Ovary (tissue), 7 donors: ENCODE measurements at regions not wholly inside any gene's neighbourhood (a gene's known extent, or its start where the extent isn't known, plus 50 kb on each side); places are given as distances from the start of the nearest gene placed in this dataset.
"Not testable (repeated sequence)": the region's sequence is repeated elsewhere in the genome, so short reads cannot be mapped to it uniquely, and the experiment has no call there.

Experiments
- DNase-seq, 5 donors: peaks; one replicate each; pipeline ENCODE4 v3.0.0-alpha.2; 2019 to 2020
- H3K27ac ChIP-seq, 2 donors: fragments of 200-600 bp; one replicate each; pipeline versions ENCODE4 v1.5.1 to v1.8.0; 2019 to 2022
- H3K27me3 ChIP-seq: fragments of 200-600 bp; one replicate; pipeline ENCODE4 v1.8.0; 2022
- H3K36me3 ChIP-seq: fragments of 200-600 bp; sonication (generic); one replicate; pipeline ENCODE4 v1.5.1; 2019
- H3K4me1 ChIP-seq: one replicate; pipeline ENCODE4 v1.8.1; 2013; ENCODE audit warnings: mild to moderate bottlenecking, moderate library complexity; ENCODE audit not compliant: insufficient read depth
- H3K4me3 ChIP-seq: fragments of 200-600 bp; sonication (generic); one replicate; pipeline ENCODE4 v1.5.1; 2017
- H3K9me3 ChIP-seq, 2 donors: fragments of 200-600 bp in 1 of 2; sonication (generic) in 1 of 2; one replicate each; pipeline versions ENCODE4 v1.5.1 to v1.8.1; 2013 to 2019; ENCODE audit warnings: mild to moderate bottlenecking in 1 of 2, moderate library complexity in 1 of 2
- EP300 ChIP-seq: sonication (generic); formaldehyde crosslinking; IDR thresholded peaks from one replicate; pipeline ENCODE4 v1.6.1; 2017; ENCODE audit warnings: antibody characterized with exemption
- POLR2A ChIP-seq: fragments of 450-650 bp; IDR thresholded peaks from one replicate; pipeline ENCODE4 v1.6.1; 2017; ENCODE audit warnings: antibody characterized with exemption, mild to moderate bottlenecking, moderate library complexity
- WGBS, 3 donors: extraction: QIAGEN DNeasy Blood & Tissue Kit in 1 of 3; methylation state at CpG; one replicate each; pipeline versions ENCODE4 v1.1.5 to v1.1.7; 2013 to 2017; 5-methylcytosine and 5-hydroxymethylcytosine counted together
- intact Hi-C, 4 donors: fragments of 100-400 bp; cut with DNase I; formaldehyde crosslinking; loops; one replicate each; pipeline versions ENCODE4 v1.11.0 to v1.15.1; 2022 to 2023
- TF ChIP-seq, protein P1 (sequence below), 3 donors: fragments of 450-650 bp in 2 of 3; fragments of 200-600 bp in 1 of 3; IDR thresholded peaks; one replicate each; pipeline versions ENCODE4 v1.5.1 to v1.8.0; 2016 to 2022; ENCODE audit warnings: antibody characterized with exemption in 3 of 3, mild to moderate bottlenecking in 1 of 3
- donor health status: DM: no; HTN: no; CAD: no; lungs with moderate emphysema.
- donor health status: DM: no; HTN: no; CAD: no.
- donor health status: Bipolar disorder and iron deficiency.
- donor health status: DM: no; HTN: no; CAD: no.
- donor health status: DM: yes; HTN: yes; CAD: no.

DNA sequence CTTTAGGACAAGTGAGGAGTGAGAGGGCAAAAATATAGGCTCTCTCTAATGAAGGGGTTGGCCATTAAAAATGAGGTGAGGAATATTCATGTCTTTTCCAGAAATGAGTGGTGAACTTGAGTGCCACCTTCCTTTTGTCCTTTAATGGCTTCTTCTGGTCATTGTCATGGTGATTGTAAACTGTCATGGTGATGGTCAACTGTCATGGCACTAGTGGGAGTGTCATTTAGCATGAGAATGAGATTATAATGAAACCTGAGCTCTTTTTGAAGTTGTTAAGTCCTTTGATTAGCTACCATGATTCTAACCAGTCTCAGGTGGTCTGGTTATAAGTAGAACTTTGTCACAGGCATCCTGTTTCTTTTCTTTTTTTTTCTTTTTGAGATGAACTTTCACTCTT, 524.4 kb downstream of the NEBL start:
- DNase-seq = no peak
- intact Hi-C loops = no loop called here
- no peaks in the 10 kb centered on the region for H3K36me3 ChIP-seq
- H3K4me3 ChIP-seq = no peak overlapping the region
- no peak overlapping the region for H3K27ac ChIP-seq
- no peaks in the 10 kb centered on the region for H3K9me3 ChIP-seq
- no peaks in the 10 kb centered on the region for H3K27me3 ChIP-seq
- TF ChIP-seq, protein P1, sequence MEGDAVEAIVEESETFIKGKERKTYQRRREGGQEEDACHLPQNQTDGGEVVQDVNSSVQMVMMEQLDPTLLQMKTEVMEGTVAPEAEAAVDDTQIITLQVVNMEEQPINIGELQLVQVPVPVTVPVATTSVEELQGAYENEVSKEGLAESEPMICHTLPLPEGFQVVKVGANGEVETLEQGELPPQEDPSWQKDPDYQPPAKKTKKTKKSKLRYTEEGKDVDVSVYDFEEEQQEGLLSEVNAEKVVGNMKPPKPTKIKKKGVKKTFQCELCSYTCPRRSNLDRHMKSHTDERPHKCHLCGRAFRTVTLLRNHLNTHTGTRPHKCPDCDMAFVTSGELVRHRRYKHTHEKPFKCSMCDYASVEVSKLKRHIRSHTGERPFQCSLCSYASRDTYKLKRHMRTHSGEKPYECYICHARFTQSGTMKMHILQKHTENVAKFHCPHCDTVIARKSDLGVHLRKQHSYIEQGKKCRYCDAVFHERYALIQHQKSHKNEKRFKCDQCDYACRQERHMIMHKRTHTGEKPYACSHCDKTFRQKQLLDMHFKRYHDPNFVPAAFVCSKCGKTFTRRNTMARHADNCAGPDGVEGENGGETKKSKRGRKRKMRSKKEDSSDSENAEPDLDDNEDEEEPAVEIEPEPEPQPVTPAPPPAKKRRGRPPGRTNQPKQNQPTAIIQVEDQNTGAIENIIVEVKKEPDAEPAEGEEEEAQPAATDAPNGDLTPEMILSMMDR (IDR thresholded peaks at IDR 0.05) = no peak
- TF ChIP-seq EP300 (no peak), POLR2A (no peak)
- no peaks in the 10 kb centered on the region for H3K4me1 ChIP-seq

DNA sequence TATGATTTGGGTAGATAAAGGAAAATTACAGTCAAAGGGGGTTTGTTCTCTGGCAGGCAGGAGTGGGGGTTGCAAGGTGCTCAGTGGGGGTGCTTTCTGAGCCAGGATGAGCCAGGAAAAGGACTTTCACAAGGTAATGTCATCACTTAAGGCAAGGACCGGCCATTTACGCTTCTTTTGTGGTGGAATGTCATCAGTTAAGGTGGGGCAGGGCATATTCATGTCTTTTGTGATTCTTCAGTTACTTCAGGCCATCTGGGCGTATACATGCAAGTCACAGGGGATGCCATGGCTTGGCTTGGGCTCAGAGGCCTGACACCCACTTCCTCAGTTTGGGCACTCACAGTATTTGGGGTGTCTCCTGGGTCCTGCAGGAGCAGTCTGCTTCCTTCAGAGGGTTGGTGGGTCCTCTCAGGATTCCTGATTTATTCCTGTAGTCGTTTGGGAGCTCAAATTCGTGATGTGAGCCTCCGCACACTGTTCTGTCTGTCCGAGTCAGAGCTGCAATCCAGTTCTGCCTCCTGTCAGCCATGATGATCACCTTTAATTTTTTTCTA, 526.1 kb downstream of the NEBL start:
- H3K9me3 ChIP-seq, H3K27ac ChIP-seq, DNase-seq, H3K4me1 ChIP-seq, H3K4me3 ChIP-seq, H3K27me3 ChIP-seq, intact Hi-C loops, H3K36me3 ChIP-seq: not testable (repeated sequence)
- 90 to 92% (median 91%) methylated on average over 7 of the region's 7 CpGs for WGBS, 3 donors

DNA sequence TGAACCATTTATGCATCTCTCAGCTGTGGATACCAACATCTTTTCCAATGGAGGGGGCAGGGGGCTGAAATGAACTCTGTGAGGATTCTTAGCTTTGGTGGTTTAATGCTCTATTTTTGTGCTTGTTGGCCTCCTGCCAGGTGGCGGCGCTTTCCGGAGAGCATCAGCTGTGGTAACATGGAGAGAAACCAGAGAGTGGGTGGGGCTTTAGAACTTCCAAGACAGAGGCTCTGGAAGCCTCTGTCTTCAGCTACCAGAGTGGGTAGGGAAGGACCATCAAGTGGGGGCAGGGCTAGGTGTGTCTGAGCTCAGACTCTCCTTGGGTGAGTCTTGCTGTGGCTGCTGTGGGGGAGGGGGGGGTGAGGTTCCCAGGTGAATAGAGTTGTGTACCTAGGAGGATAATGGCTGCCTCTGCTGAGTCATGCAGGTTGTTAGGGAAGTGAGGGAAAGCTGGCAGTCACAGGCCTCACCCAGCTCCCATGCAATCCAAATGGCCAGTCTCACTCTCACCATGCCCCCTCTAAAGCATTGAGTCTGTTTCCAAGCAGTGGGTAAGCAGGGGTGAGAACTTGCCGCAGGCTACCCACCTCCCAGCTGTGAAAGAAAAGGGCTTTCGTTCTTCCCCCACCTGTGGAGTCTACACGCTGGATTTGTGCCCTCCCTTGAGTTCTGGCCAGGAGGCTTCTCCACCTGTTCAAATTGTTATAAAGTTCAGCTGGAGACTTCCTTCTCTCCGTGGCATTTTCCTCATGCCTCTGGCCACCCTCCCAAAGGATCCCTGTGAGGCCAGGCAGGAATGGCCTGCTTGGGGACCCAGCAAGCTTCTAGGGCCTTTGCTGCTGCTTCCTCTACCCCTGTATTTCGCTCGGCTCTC, 527.0 kb downstream of the NEBL start:
- intact Hi-C loops = no loop called here
- Histone ChIP-seq H3K4me1 (no peaks in the 10 kb centered on the region), H3K27ac (no peak overlapping the region), H3K9me3 (no peaks in the 10 kb centered on the region), H3K4me3 (no peak overlapping the region), H3K36me3 (no peaks in the 10 kb centered on the region), H3K27me3 (no peaks in the 10 kb centered on the region)
- DNase-seq = no peak
- TF ChIP-seq POLR2A (no peak), EP300 (no peak)
- TF ChIP-seq, protein P1 (IDR thresholded peaks at IDR 0.05) = no peak
- WGBS, 3 donors = 82 to 83% (median 82%) methylated on average over 9 of the region's 9 CpGs

GRCh38 chr10:20363684-20364083, 533.4 kb downstream of the NEBL start:
- no peaks in the 10 kb centered on the region for H3K36me3 ChIP-seq
- no peaks in the 10 kb centered on the region for H3K4me1 ChIP-seq
- no peak overlapping the region for H3K4me3 ChIP-seq
- H3K27me3 ChIP-seq = no peaks in the 10 kb centered on the region
- no peak overlapping the region for H3K27ac ChIP-seq
- no peaks in the 10 kb centered on the region for H3K9me3 ChIP-seq
- intact Hi-C loops = no loop called here
- no peak for DNase-seq
- TF ChIP-seq, protein P1 (IDR thresholded peaks at IDR 0.05) = no peak
- TF ChIP-seq POLR2A (no peak), EP300 (no peak)

- TF ChIP-seq EP300 = no peak
- TF ChIP-seq, protein P1 (IDR thresholded peaks at IDR 0.05) = no peak
- TF ChIP-seq POLR2A = no peak
- Histone ChIP-seq H3K4me3 (no peak overlapping the region), H3K36me3 (no peaks in the 10 kb centered on the region), H3K4me1 (no peaks in the 10 kb centered on the region), H3K27me3 (no peaks in the 10 kb centered on the region), H3K27ac (no peak overlapping the region), H3K9me3 (no peaks in the 10 kb centered on the region)
- WGBS, 3 donors = 64 to 72% (median 72%) methylated on average over 4 of the region's 4 CpGs
- no peak for DNase-seq
- intact Hi-C loops = no loop called here
Observed at GRCh38 chr10:20355915-20356314, 539.7 kb downstream of the PLXDC2 start.
